K562 (cell line): ENCODE measurements at regions not wholly inside any gene's neighbourhood (a gene's known extent, or its start where the extent isn't known, plus 50 kb on each side); places are given as distances from the start of the nearest gene placed in this dataset.

ENCODE experiments used
- EHMT2 ChIP-seq: fragments of 450-650 bp; IDR thresholded peaks from 2 replicates; pipeline ENCODE4 v1.6.1; 2018; ENCODE audit warnings: antibody characterized with exemption
- FOXM1 ChIP-seq, 2 experiments: fragments of 450-650 bp in 1 of 2; sonication (generic) in 1 of 2; formaldehyde crosslinking in 1 of 2; IDR thresholded peaks; 2 replicates each; pipeline versions ENCODE4 v1.6.1 to v1.9.0; 2017 to 2022; ENCODE audit warnings: low read depth in 2 of 2, mild to moderate bottlenecking in 2 of 2, missing genetic modification reagents in 1 of 2, moderate library complexity in 1 of 2
- NBN ChIP-seq: fragments of 450-650 bp; IDR thresholded peaks from 2 replicates; pipeline ENCODE4 v1.6.1; 2016; ENCODE audit warnings: low read depth, mild to moderate bottlenecking
- NR2C2 ChIP-seq, 2 experiments: fragments of 200-800 bp in 1 of 2; sonication (Bioruptor generic) in 1 of 2; sonication (generic) in 1 of 2; formaldehyde crosslinking in 1 of 2; IDR thresholded peaks; 2 replicates each; pipeline versions ENCODE4 v1.6.1 to v1.8.0; 2016 to 2022; ENCODE audit warnings: mild to moderate bottlenecking in 1 of 2, missing compliant biosample characterization in 1 of 2, missing genetic modification characterization in 1 of 2, missing genetic modification reagents in 1 of 2
- SLC30A9 ChIP-seq: fragments of 250-450 bp; sonication (Bioruptor Pico); IDR thresholded peaks from 2 replicates; pipeline ENCODE4 v1.8.0; 2022; ENCODE audit warnings: mild to moderate bottlenecking, moderate library complexity
- SOX6 ChIP-seq: fragments of 450-650 bp; IDR thresholded peaks from 2 replicates; pipeline ENCODE4 v1.6.1; 2014; ENCODE audit warnings: mild to moderate bottlenecking
- ZNF24 ChIP-seq: fragments of 450-650 bp; IDR thresholded peaks from 2 replicates; pipeline ENCODE4 v1.6.1; 2016
- TF ChIP-seq, protein P1 (sequence below): fragments of 450-650 bp; formaldehyde crosslinking; IDR thresholded peaks from 2 replicates; pipeline ENCODE4 v1.4.0; 2022; ENCODE audit warnings: missing genetic modification characterization

DNA sequence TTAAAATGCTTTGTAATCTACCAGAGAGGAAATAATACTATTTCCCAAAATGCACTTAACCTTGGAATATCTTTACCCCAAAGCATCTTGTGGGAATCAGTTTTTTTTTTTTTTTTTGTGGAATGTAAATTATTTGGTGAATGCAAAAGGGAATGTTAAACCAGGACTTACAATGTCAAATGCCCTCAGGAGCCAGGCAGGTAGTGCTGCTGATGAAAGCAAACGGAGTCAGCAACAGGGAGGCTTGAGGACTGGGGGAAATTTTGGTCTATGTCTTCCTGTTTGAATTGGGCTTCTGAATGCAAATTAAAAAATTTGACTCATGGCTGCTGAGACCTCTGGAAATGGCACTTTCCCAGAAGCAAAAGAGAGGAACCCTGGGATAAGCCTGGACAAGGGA is 96.5 kb upstream of the NLRP1 start:
- TF ChIP-seq NBN = no peak
- no peak for TF ChIP-seq FOXM1 (IDR thresholded peaks at IDR 0.05; ENCODE audit: low read depth)
- no peak for TF ChIP-seq FOXM1 (CRISPR knock-in tag; IDR thresholded peaks at IDR 0.05; ENCODE audit: low read depth)
- TF ChIP-seq, protein P1, sequence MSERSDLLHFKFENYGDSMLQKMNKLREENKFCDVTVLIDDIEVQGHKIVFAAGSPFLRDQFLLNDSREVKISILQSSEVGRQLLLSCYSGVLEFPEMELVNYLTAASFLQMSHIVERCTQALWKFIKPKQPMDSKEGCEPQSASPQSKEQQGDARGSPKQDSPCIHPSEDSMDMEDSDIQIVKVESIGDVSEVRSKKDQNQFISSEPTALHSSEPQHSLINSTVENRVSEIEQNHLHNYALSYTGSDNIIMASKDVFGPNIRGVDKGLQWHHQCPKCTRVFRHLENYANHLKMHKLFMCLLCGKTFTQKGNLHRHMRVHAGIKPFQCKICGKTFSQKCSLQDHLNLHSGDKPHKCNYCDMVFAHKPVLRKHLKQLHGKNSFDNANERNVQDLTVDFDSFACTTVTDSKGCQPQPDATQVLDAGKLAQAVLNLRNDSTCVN = no peak
- no peak for TF ChIP-seq EHMT2
- TF ChIP-seq ZNF24 = no peak
- no peak for TF ChIP-seq NR2C2 (CRISPR knock-in tag; IDR thresholded peaks at IDR 0.05)
- TF ChIP-seq NR2C2 (tag; IDR thresholded peaks at IDR 0.05) = no peak
- TF ChIP-seq SOX6 = no peak
- TF ChIP-seq SLC30A9 (CRISPR knock-in tag) = no peak
